ENCODE measurements at regions not wholly inside any gene's neighbourhood (a gene's known extent, or its start where the extent isn't known, plus 50 kb on each side); places are given as distances from the start of the nearest gene placed in this dataset.

DNA sequence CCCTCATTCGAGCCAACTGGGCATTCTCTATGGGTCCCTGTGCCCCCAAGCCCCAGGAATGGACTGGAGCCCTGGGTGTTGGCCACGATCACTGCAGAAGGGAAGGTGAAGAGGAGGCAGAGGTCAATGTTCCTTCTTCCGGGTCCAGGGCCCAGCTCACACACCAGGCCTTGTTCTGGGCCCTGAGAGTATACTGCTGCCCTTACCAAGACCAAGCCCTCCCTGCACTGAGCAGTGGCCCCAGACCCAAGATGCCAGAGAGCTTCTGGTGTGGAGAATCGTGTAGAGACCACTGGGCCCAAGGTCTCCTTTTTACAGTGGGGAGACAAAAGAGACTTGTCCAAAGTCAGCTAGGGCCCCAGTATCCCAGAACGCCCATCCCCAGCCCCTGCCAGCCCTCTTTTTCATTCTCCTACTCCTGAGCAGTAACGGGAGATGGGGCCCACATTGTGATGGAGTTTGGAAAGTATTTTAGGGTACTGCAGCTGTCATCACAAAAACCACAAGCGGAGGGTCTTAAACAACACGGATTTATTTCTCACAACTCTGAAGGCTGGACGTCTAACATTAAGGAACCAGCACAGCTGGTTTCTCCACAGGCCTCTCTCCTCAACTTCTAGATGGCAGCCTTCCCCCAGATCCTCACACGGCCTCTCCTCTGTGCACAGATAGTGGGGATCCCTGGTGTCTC lies 79.4 kb downstream of the PDGFA start:
- no peak for DNase-seq (ENCODE audit: low spot score)

DNA sequence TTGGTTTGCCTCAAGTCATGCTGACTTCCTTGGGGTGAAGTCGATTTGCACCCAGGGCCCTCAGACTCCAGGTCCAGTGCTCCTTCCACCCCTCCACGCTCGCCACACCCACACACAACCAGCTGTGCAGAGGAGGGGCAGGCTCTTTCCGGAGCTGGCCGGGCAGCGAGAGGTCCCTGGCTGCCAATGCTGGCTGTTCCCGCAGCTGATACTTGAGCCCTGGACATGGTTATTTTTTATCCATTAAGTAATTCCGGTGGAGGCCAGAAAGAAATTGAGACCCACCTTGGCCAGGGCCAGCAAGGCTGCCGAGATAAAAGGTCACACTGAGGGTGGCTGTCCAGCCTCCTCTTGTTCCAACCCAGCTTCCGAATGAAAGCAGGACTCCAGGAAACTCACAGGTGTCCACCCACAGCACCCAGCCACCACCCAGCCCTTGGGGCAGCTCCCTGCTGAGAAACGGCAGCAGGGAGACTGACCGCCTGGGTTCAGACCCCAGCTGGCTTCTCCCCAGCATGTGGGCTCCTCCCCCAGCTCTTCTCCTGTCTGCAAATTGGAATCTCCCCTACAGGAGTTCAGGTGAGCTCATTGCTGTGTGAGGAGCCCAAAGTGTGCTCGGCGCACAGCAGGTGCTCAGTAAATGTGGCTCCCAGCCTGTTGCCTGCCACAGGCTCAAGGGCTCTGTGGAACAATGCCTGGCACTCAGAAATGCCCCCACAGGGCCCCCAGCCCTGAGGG lies 77.8 kb downstream of the PDGFA start:
- DNase-seq (ENCODE audit: low spot score), result no peak

DNA sequence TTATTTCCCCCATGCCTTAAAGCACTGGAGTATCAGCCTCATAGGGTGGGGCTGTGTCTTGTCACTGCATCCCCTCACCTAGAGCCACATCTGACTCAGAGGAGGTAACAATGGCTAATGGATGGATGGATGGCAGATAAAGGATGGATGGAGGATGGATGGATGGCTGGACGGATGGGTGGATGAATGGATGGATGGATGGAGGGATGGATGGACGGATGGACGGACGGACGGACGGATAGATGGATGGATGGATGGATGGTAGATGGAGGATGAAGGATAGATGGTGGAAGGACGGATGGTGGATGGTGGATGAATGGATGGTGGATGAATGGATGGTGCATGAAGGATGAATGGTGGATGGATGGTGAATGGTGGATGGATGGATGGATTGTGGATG lies 77.2 kb downstream of the PDGFA start:
- DNase-seq (ENCODE audit: low spot score), result no peak

DNA sequence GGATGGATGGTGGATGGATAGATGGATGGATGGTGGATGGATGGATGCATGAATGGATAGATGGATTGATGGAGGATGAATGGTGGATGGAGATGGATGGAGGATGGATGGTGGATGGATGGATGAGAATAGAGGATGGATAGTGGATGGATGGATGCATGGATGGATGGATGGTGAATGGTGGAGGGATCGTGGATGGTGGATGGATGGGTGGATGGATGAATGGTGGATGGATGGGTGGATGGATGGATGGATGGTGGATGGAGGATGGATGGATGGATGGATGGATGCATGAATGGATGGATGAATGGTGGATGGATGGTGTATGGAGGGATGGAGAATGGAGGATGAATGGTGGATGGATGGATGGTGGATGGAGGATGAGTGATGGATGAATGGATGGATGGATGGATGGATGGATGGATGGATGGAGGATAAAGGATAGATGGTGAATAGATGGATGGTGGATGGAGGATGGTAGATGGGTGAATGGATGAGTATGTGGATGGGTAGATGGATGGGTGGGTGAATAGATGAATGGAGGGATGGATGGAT lies 76.3 kb downstream of the PDGFA start:
- DNase-seq (ENCODE audit: low spot score), result no peak

DNA sequence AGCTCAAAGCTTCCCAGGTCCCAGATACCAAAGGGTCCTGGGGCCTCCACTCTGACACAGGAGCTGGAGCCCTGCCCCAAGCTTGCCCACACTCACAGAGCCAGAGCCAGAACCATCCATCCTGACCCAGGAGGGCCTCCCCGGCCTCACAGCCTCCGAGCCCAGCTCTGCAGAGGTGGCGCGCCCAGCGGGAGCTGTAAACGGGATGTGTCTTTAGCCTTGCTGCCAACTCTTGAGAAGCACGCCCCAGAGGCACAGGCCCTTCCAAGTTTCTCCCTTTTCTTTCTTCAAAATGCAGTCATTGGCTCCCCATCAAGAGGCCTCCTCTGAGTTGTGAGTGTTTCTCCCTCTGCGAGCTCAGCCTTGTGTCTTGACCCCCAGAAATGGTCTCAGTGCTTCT lies 75.0 kb downstream of the PDGFA start:
- no peak for DNase-seq (ENCODE audit: low spot score)

DNA sequence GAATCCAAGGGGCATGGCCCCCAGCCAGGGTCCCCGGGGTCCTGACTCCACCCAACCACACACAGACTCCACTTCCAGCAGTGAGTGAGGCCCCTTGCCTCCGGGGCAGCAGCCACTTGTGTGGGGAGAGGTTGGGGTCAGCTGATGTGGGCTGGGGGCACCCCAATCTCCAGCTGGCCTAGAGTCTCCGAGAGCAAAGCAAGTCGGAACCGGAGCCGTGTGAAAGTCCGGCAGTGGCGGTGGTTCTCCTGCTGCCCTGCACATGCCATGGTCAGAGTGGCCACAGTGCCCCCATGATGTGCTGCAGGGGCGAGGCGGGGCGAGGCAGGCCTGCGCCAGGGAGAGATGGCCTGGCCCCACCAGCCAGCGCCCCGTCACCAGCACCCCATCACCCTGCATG lies 74.6 kb downstream of the PDGFA start:
- no peak for DNase-seq (ENCODE audit: low spot score)

DNA sequence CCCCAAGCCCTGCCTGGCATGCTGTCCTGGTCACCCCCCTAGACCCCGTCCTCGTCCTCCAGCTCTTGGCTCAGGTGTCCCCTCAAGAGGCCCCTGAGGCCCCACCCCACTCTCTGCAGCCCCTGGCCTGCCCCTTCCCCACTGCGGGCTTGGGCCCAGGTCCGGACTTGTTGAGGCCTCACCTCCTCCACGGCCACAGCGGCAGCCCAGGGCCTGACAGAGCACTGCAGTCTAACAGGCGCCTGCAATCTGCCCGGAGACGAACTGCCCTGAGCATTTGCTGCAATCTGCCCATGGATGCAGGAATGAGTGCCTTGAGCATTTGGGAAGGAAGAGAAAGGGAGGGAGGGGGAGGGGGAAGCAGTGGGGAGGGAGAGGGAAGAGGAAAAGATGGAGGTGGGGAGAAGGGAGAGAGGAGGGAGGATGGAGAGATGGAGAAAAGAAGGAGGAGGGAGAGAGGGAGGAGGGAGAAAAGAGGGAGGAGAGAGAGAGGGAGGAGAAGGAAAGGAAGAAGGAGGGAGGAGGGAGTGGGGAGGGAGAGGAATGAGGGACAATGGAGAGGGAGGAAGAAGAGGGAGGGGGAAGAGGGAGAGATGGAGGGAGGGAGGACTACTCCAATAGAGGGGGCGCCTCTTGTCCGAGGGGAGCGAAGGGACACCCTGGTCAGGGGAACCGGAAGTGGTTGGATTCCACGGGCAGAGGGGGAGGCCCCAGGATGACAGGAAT lies 73.9 kb downstream of the PDGFA start:
- no peak for DNase-seq (ENCODE audit: low spot score)

DNA sequence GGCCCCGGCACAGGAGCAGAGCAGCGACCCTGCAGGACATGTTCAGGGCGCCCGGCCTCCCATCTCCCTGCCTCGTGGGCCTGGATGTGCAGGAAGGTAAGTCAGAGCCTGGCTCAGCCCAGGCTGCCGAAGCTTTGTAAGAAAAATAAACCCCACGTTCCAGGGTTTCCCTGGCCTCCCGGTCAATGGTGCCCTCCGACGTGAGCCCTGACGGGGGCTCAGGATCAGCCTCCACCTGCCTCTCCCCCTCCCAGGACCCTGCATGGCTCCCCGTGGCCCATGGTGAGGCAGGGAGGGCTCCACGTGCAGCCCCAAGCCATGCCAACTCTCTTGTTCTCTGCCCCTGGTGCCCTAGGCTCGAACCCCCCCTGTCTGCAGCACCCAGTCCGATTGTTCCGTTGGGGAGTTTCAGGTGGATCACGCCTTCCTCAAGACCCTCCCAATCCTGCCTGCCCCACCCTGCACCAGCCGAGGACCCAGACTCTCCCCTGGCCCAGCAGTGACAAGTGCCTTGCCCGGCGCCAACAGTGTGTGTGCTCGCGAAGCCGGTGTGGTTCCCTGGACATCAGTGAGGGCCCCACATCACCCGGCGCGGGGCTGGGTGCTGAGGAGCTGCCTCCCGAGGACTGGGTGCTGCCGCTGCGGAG lies 73.2 kb downstream of the PDGFA start:
- no peak for DNase-seq (ENCODE audit: low spot score)

Measured in NAMALWA (cell line).